ENCODE measurements at regions not wholly inside any gene's neighbourhood (a gene's known extent, or its start where the extent isn't known, plus 50 kb on each side); places are given as distances from the start of the nearest gene placed in this dataset.

GRCh38 chr4:147040874-147041273 lies 95.2 kb upstream of the TTC29 start:
- FAIRE-seq (no peak), DNase-seq (ENCODE audit: low read depth, low spot score) (no peak)
- Histone ChIP-seq H3K27me3 (ENCODE audit: control insufficient read depth, extremely low read depth, insufficient read depth, low read length) (peaks cover 5% of the 10 kb centered on the region), H3K27ac (ENCODE audit: control insufficient read depth, insufficient read depth, low read length) (no peak overlapping the region), H3K9ac (ENCODE audit: control insufficient read depth, extremely low read depth, insufficient read depth, low read length) (no peak overlapping the region), H4K20me1 (ENCODE audit: control insufficient read depth, extremely low read depth, insufficient read depth, low read length) (no peaks in the 10 kb centered on the region), H3K36me3 (ENCODE audit: control insufficient read depth in 2 of 2, extremely low read depth in 1 of 2, insufficient read depth in 2 of 2, low read length in 2 of 2) (no peaks in the 10 kb centered on the region), H3K9me3 (ENCODE audit: control insufficient read depth, low read depth, low read length) (no peaks in the 10 kb centered on the region), H3K79me2 (ENCODE audit: control insufficient read depth, insufficient read depth, low read length) (no peaks in the 10 kb centered on the region), H3K4me1 (ENCODE audit: control insufficient read depth, extremely low read depth, insufficient read depth, low read length) (no peaks in the 10 kb centered on the region), H2AFZ (ENCODE audit: control insufficient read depth, low read length) (no peak overlapping the region), H3K4me3 (ENCODE audit: control insufficient read depth in 2 of 3, extremely low read depth in 1 of 3, insufficient read depth in 2 of 3, low read depth in 1 of 3, low read length in 3 of 3) (no peak overlapping the region), H3K9me1 (ENCODE audit: control insufficient read depth, extremely low read depth, insufficient read depth, low read length) (no peaks in the 10 kb centered on the region), H3K4me2 (ENCODE audit: control insufficient read depth, extremely low read depth, insufficient read depth, low read depth, low read length) (no peak overlapping the region)
- no peak for TF ChIP-seq EZH2 (IDR thresholded peaks at IDR 0.05; ENCODE audit: low read length)
- TF ChIP-seq, protein P1, sequence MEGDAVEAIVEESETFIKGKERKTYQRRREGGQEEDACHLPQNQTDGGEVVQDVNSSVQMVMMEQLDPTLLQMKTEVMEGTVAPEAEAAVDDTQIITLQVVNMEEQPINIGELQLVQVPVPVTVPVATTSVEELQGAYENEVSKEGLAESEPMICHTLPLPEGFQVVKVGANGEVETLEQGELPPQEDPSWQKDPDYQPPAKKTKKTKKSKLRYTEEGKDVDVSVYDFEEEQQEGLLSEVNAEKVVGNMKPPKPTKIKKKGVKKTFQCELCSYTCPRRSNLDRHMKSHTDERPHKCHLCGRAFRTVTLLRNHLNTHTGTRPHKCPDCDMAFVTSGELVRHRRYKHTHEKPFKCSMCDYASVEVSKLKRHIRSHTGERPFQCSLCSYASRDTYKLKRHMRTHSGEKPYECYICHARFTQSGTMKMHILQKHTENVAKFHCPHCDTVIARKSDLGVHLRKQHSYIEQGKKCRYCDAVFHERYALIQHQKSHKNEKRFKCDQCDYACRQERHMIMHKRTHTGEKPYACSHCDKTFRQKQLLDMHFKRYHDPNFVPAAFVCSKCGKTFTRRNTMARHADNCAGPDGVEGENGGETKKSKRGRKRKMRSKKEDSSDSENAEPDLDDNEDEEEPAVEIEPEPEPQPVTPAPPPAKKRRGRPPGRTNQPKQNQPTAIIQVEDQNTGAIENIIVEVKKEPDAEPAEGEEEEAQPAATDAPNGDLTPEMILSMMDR (optimal IDR thresholded peaks at IDR 0.05 in 1 of 3, IDR thresholded peaks at IDR 0.05 in 1 of 3, conservative IDR thresholded peaks at IDR 0.05 in 1 of 3; ENCODE audit: extremely low read depth in 1 of 3, insufficient read depth in 2 of 3, low read length in 3 of 3) = no peak
- dilution Hi-C loops (cut with MboI; ENCODE audit: extremely low pct_ligation_motif_present, low sequenced_read_pairs) = no loop called here

DNA sequence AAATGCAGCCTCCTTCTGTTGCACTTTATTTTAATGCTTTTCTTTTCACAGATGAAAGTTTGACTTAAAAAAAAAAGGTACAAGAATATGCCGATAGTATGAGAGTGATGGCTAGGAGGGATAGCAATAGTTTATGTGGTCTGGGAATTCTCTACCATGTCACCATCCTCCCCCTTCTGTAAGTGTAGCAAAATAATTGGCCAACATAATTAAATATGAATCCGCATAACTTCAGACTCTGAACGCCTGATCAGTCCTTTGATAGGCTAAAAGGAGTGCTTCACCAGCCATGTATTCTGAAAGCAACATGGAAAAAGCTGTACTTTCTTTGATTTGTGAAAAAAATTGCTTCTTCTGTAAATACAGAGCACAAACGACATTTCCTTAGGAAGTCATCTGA lies 95.7 kb upstream of the TTC29 start:
- Histone ChIP-seq H3K79me2 (ENCODE audit: control insufficient read depth, insufficient read depth, low read length) (no peaks in the 10 kb centered on the region), H3K9me1 (ENCODE audit: control insufficient read depth, extremely low read depth, insufficient read depth, low read length) (no peaks in the 10 kb centered on the region), H3K36me3 (ENCODE audit: control insufficient read depth in 2 of 2, extremely low read depth in 1 of 2, insufficient read depth in 2 of 2, low read length in 2 of 2) (no peaks in the 10 kb centered on the region), H3K4me2 (ENCODE audit: control insufficient read depth, extremely low read depth, insufficient read depth, low read depth, low read length) (no peak overlapping the region), H3K4me3 (ENCODE audit: control insufficient read depth in 2 of 3, extremely low read depth in 1 of 3, insufficient read depth in 2 of 3, low read depth in 1 of 3, low read length in 3 of 3) (no peak overlapping the region), H4K20me1 (ENCODE audit: control insufficient read depth, extremely low read depth, insufficient read depth, low read length) (no peaks in the 10 kb centered on the region), H3K4me1 (ENCODE audit: control insufficient read depth, extremely low read depth, insufficient read depth, low read length) (no peaks in the 10 kb centered on the region), H3K27ac (ENCODE audit: control insufficient read depth, insufficient read depth, low read length) (no peak overlapping the region), H3K27me3 (ENCODE audit: control insufficient read depth, extremely low read depth, insufficient read depth, low read length) (peaks cover 3% of the 10 kb centered on the region), H2AFZ (ENCODE audit: control insufficient read depth, low read length) (no peak overlapping the region), H3K9me3 (ENCODE audit: control insufficient read depth, low read depth, low read length) (no peaks in the 10 kb centered on the region), H3K9ac (ENCODE audit: control insufficient read depth, extremely low read depth, insufficient read depth, low read length) (no peak overlapping the region)
- FAIRE-seq = no peak
- dilution Hi-C loops (cut with MboI; ENCODE audit: extremely low pct_ligation_motif_present, low sequenced_read_pairs) = no loop called here
- TF ChIP-seq, protein P1 (optimal IDR thresholded peaks at IDR 0.05 in 1 of 3, IDR thresholded peaks at IDR 0.05 in 1 of 3, conservative IDR thresholded peaks at IDR 0.05 in 1 of 3; ENCODE audit: extremely low read depth in 1 of 3, insufficient read depth in 2 of 3, low read length in 3 of 3) = no peak
- TF ChIP-seq EZH2 (IDR thresholded peaks at IDR 0.05; ENCODE audit: low read length) = no peak
- no peak for DNase-seq (ENCODE audit: low read depth, low spot score)
